IMR-90 (cell line): ENCODE measurements at regions not wholly inside any gene's neighbourhood (a gene's known extent, or its start where the extent isn't known, plus 50 kb on each side); places are given as distances from the start of the nearest gene placed in this dataset.

ENCODE experiments used
- ATAC-seq: fragments of 200-7000 bp; cut with Tn5 transposase; 2 replicates; pipeline ENCODE4 v1.9.1; 2020; ENCODE audit warnings: low read depth, mild to moderate bottlenecking, moderate library complexity
- BruUV-seq: library from RNA; stranded (reverse); fragments of 400-500 nt; replicated peaks from 2 replicates; lab custom pipeline; 2021; lab: Mats Ljungman, UMichigan
- CTCF ChIA-PET: fragments of 300-600 bp; formaldehyde crosslinking; extraction: SDS; loops from one replicate; lab custom pipeline; 2021; ENCODE audit warnings: antibody characterized with exemption; lab: Yijun Ruan, JAX
- POLR2A ChIA-PET: fragments of 300-600 bp; sonication (Branson Sonifier 250); formaldehyde crosslinking; loops from one replicate; lab custom pipeline; 2022; ENCODE audit warnings: antibody characterized with exemption; ENCODE audit not compliant: unreplicated experiment; lab: Charles Lee
- DNase-seq: peaks from one replicate; pipeline ENCODE4 v3.0.0; 2013
- H2AFZ ChIP-seq: replicated peaks from 2 replicates; pipeline ENCODE3; 2013; ENCODE audit warnings: low read length, mild to moderate bottlenecking; ENCODE audit not compliant: poor library complexity
- H2AK5ac ChIP-seq: 2 replicates; pipeline ENCODE4 v1.6.1; 2013; ENCODE audit warnings: low read depth, low read length, inconsistent platforms
- H2AK9ac ChIP-seq: replicated peaks from 2 replicates; pipeline ENCODE3; 2013; ENCODE audit warnings: mild to moderate bottlenecking, low read depth, low read length, moderate library complexity; ENCODE audit not compliant: poor library complexity
- H2BK120ac ChIP-seq: 2 replicates; pipeline ENCODE4 v1.6.1; 2013; ENCODE audit warnings: low read depth, low read length, inconsistent platforms
- H2BK15ac ChIP-seq: 3 replicates; pipeline ENCODE4 v1.6.1; 2013; ENCODE audit warnings: low read depth, low read length, inconsistent platforms
- H2BK20ac ChIP-seq: 2 replicates; pipeline ENCODE4 v1.6.1; 2013; ENCODE audit warnings: low read depth, mild to moderate bottlenecking, inconsistent platforms, low read length, moderate library complexity
- H2BK5ac ChIP-seq: 2 replicates; pipeline ENCODE4 v1.6.1; 2013; ENCODE audit warnings: mild to moderate bottlenecking, low read depth, low read length, inconsistent platforms; ENCODE audit not compliant: poor library complexity, severe bottlenecking
- H3K14ac ChIP-seq: replicated peaks from 2 replicates; pipeline ENCODE4 v1.6.1; 2013; ENCODE audit warnings: low read depth, low read length, inconsistent platforms
- H3K18ac ChIP-seq: 2 replicates; pipeline ENCODE4 v1.6.1; 2013; ENCODE audit warnings: low read depth, low read length, control low read depth
- H3K23ac ChIP-seq: 2 replicates; pipeline ENCODE4 v1.6.1; 2013; ENCODE audit warnings: low read depth, low read length, inconsistent platforms
- H3K27ac ChIP-seq: 2 replicates; pipeline ENCODE4 v1.5.1; 2013; ENCODE audit warnings: mild to moderate bottlenecking, control low read depth, low read length; ENCODE audit not compliant: insufficient read depth
- H3K27me3 ChIP-seq: 2 replicates; pipeline ENCODE4 v1.6.1; 2013; ENCODE audit warnings: low read length; ENCODE audit not compliant: control insufficient read depth, insufficient read depth
- H3K36me3 ChIP-seq: 2 replicates; pipeline ENCODE4 v1.6.1; 2013; ENCODE audit warnings: low read length, mixed read lengths; ENCODE audit not compliant: control insufficient read depth, insufficient read depth
- H3K4ac ChIP-seq: 2 replicates; pipeline ENCODE4 v1.6.1; 2013; ENCODE audit warnings: low read depth, low read length, inconsistent platforms
- H3K4me1 ChIP-seq: 2 replicates; pipeline ENCODE4 v1.6.1; 2013; ENCODE audit warnings: low read length, mixed read lengths; ENCODE audit not compliant: control insufficient read depth, insufficient read depth
- H3K4me2 ChIP-seq: 2 replicates; pipeline ENCODE4 v1.6.1; 2013; ENCODE audit warnings: low read depth, mild to moderate bottlenecking, control low read depth, low read length, moderate library complexity
- H3K4me3 ChIP-seq: 2 replicates; pipeline ENCODE4 v1.5.1; 2013; ENCODE audit warnings: low read depth, mild to moderate bottlenecking, control low read depth, low read length, moderate library complexity; ENCODE audit not compliant: insufficient read depth
- H3K56ac ChIP-seq: 2 replicates; pipeline ENCODE4 v1.6.1; 2013; ENCODE audit warnings: low read length, inconsistent platforms; ENCODE audit not compliant: insufficient read depth; ENCODE audit errors: extremely low read depth
- H3K79me1 ChIP-seq, 2 experiments: 2 replicates each; pipeline ENCODE4 v1.6.1; 2013; ENCODE audit warnings: low read length in 2 of 2, inconsistent platforms in 1 of 2, low read depth in 1 of 2
- H3K9ac ChIP-seq: 2 replicates; pipeline ENCODE4 v1.6.1; 2013; ENCODE audit warnings: low read depth, low read length, control low read depth
- H3K9me1 ChIP-seq: 2 replicates; pipeline ENCODE4 v1.6.1; 2013; ENCODE audit warnings: low read length, inconsistent platforms; ENCODE audit not compliant: insufficient read depth
- H3K9me3 ChIP-seq: 2 replicates; pipeline ENCODE4 v1.6.1; 2013; ENCODE audit warnings: low read length; ENCODE audit not compliant: control insufficient read depth, insufficient read depth
- H4K20me1 ChIP-seq: 2 replicates; pipeline ENCODE4 v1.6.1; 2013; ENCODE audit warnings: low read length, inconsistent platforms; ENCODE audit not compliant: insufficient read depth
- H4K5ac ChIP-seq: 2 replicates; pipeline ENCODE4 v1.6.1; 2013; ENCODE audit warnings: mild to moderate bottlenecking, low read depth, low read length, control low read depth
- H4K8ac ChIP-seq, 2 experiments: 2 replicates each; pipeline ENCODE4 v1.6.1; 2013; ENCODE audit warnings: low read depth in 2 of 2, low read length in 2 of 2, control low read depth in 1 of 2, inconsistent platforms in 1 of 2
- H4K91ac ChIP-seq: 2 replicates; pipeline ENCODE4 v1.6.1; 2013; ENCODE audit warnings: low read depth, low read length, inconsistent platforms; ENCODE audit not compliant: insufficient read depth
- BHLHE40 ChIP-seq: fragments of 150-350 bp; IDR thresholded peaks from 2 replicates; pipeline ENCODE4 v1.6.1; 2016; ENCODE audit warnings: mild to moderate bottlenecking, low read depth, low read length
- NFE2L2 ChIP-seq: fragments of 150-350 bp; IDR thresholded peaks from 2 replicates; pipeline ENCODE4 v1.6.1; 2016; ENCODE audit warnings: low read depth, mild to moderate bottlenecking, low read length
- RAD21 ChIP-seq: IDR thresholded peaks from 2 replicates; pipeline ENCODE4 v1.6.1; 2012; ENCODE audit warnings: low read length, improper control_type of control experiment
- RFX5 ChIP-seq: IDR thresholded peaks from 2 replicates; pipeline ENCODE4 v1.8.0; 2012; ENCODE audit warnings: low read depth, mild to moderate bottlenecking, low read length, moderate library complexity
- WGBS, 2 experiments: methylation state at CpG; one replicate each; pipeline versions ENCODE4 v1.1.5 to v1.1.7; 2013; ENCODE audit warnings: missing lambda C conversion rate in 2 of 2; ENCODE audit not compliant: insufficient read length in 1 of 2; ENCODE audit errors: extremely low coverage in 2 of 2; 5-methylcytosine and 5-hydroxymethylcytosine counted together
- dilution Hi-C: fragments of 300-500 bp; cut with HindIII; formaldehyde crosslinking; loops from one replicate; pipeline ENCODE4 v1.14.3; 2018; ENCODE audit warnings: low sequenced_read_pairs; ENCODE audit not compliant: unreplicated experiment
- in situ Hi-C: fragments of 300-500 bp; cut with MboI; formaldehyde crosslinking; loops from 3 replicates; pipeline ENCODE4 v1.14.3; 2019; ENCODE audit warnings: low sequenced_read_pairs, inconsistent platforms, mixed read lengths
- intact Hi-C: fragments of 100-400 bp; cut with micrococcal nuclease; formaldehyde crosslinking; loops from 2 replicates; pipeline ENCODE4 v1.10.0; 2022

GRCh38 chrX:28042826-28043564, 61.7 kb upstream of the DCAF8L1 start:
- Histone ChIP-seq H3K9me3 (no peaks in the 10 kb centered on the region; the same call in 1 of the 2 replicates), H3K56ac (no peak overlapping the region), H2BK120ac (no peak overlapping the region), H4K20me1 (no peaks in the 10 kb centered on the region), H3K36me3 (no peaks in the 10 kb centered on the region), H4K8ac (no peak overlapping the region), H3K79me1 (no peaks in the 10 kb centered on the region), H3K9me1 (no peaks in the 10 kb centered on the region), H3K27me3 (no peaks in the 10 kb centered on the region), H2BK15ac (no peak overlapping the region), H3K9ac (no peak overlapping the region), H2AFZ (no peak overlapping the region), H3K23ac (no peak overlapping the region), H2AK9ac (no peak overlapping the region), H3K27ac (no peak overlapping the region), H4K91ac (no peak overlapping the region), H2BK5ac (no peak overlapping the region), H4K5ac (no peak overlapping the region), H3K4me3 (no peak overlapping the region), H3K4me2 (no peak overlapping the region), H3K14ac (no peak overlapping the region), H2AK5ac (no peak overlapping the region), H3K4ac (no peak overlapping the region), H2BK20ac (no peak overlapping the region), H3K4me1 (no peaks in the 10 kb centered on the region), H3K18ac (no peak overlapping the region)
- BruUV-seq = no TSS peak
- POLR2A ChIA-PET = no interaction called here
- DNase-seq = no peak
- no peak for TF ChIP-seq RFX5
- no peak for TF ChIP-seq RAD21
- no peak for TF ChIP-seq NFE2L2
- no peak for TF ChIP-seq BHLHE40
- in situ Hi-C loops = no loop called here
- no peak for ATAC-seq
- CTCF ChIA-PET = no interaction called here
- 78% methylated on average over 12 of the region's 27 CpGs; no CpG with 5 or more reads in 1 of the 2 experiments for WGBS, 2 experiments
- intact Hi-C loops = no loop called here
- dilution Hi-C loops = no loop called here
